ENCODE measurements at regions not wholly inside any gene's neighbourhood (a gene's known extent, or its start where the extent isn't known, plus 50 kb on each side); places are given as distances from the start of the nearest gene placed in this dataset.

GRCh38 chr4:125704726-125705125, 390.0 kb downstream of the FAT4 start:
- TF ChIP-seq CTCF (IDR thresholded peaks at IDR 0.05; ENCODE audit: low read depth, low read length, missing input control) (no peak), ATF3 (IDR thresholded peaks at IDR 0.05) (no peak), RAD21 (IDR thresholded peaks at IDR 0.05) (no peak), TAF1 (conservative IDR thresholded peaks at IDR 0.05) (no peak)
- TF ChIP-seq, protein P1, sequence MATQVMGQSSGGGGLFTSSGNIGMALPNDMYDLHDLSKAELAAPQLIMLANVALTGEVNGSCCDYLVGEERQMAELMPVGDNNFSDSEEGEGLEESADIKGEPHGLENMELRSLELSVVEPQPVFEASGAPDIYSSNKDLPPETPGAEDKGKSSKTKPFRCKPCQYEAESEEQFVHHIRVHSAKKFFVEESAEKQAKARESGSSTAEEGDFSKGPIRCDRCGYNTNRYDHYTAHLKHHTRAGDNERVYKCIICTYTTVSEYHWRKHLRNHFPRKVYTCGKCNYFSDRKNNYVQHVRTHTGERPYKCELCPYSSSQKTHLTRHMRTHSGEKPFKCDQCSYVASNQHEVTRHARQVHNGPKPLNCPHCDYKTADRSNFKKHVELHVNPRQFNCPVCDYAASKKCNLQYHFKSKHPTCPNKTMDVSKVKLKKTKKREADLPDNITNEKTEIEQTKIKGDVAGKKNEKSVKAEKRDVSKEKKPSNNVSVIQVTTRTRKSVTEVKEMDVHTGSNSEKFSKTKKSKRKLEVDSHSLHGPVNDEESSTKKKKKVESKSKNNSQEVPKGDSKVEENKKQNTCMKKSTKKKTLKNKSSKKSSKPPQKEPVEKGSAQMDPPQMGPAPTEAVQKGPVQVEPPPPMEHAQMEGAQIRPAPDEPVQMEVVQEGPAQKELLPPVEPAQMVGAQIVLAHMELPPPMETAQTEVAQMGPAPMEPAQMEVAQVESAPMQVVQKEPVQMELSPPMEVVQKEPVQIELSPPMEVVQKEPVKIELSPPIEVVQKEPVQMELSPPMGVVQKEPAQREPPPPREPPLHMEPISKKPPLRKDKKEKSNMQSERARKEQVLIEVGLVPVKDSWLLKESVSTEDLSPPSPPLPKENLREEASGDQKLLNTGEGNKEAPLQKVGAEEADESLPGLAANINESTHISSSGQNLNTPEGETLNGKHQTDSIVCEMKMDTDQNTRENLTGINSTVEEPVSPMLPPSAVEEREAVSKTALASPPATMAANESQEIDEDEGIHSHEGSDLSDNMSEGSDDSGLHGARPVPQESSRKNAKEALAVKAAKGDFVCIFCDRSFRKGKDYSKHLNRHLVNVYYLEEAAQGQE (IDR thresholded peaks at IDR 0.05), result no peak
